DLD1 (cell line): ENCODE measurements at regions not wholly inside any gene's neighbourhood (a gene's known extent, or its start where the extent isn't known, plus 50 kb on each side); places are given as distances from the start of the nearest gene placed in this dataset.
"Not testable (repeated sequence)": the region's sequence is repeated elsewhere in the genome, so short reads cannot be mapped to it uniquely, and the experiment has no call there.

Experiments
- in situ Hi-C: cut with HindIII; loops from 2 replicates; pipeline ENCODE4 v1.10.0; 2017; ENCODE audit warnings: low sequenced_read_pairs

GRCh38 chr14:101634202-101634849, 73.0 kb downstream of the DIO3 start:
- in situ Hi-C loops, result loop anchor here (25.0 kb wide), 1 partner anchor 972 kb away; no protein-coding TSS in a partner anchor

- in situ Hi-C loops, result loop anchor here (25.0 kb wide), 1 partner anchor 973 kb away; no protein-coding TSS in a partner anchor
These were observed 73.8 kb downstream of the DIO3 start for GRCh38 chr14:101634850-101635748.

- in situ Hi-C loops, result loop anchor here (25.0 kb wide), 1 partner anchor 974 kb away; no protein-coding TSS in a partner anchor
These were observed 74.7 kb downstream of the DIO3 start for GRCh38 chr14:101635749-101636560.

- in situ Hi-C loops, result loop anchor here (25.0 kb wide), 1 partner anchor 977 kb away; no protein-coding TSS in a partner anchor
These were observed 78.0 kb downstream of the DIO3 start for GRCh38 chr14:101639241-101639833.

- in situ Hi-C loops, result loop anchor here (10.0 to 25.0 kb wide), 2 partner anchors 139 to 981 kb away; no protein-coding TSS in a partner anchor
These were observed 82.4 kb downstream of the DIO3 start for GRCh38 chr14:101643651-101644050.

GRCh38 chr14:101654051-101654450, 92.8 kb downstream of the DIO3 start:
- in situ Hi-C loops, result no loop called here

GRCh38 chr14:101657372-101657771, 96.1 kb downstream of the DIO3 start:
- in situ Hi-C loops, result no loop called here

GRCh38 chr14:101665478-101666078, 95.9 kb upstream of the PPP2R5C start:
- in situ Hi-C loops, result no loop called here

GRCh38 chr14:101666264-101666663, 95.2 kb upstream of the PPP2R5C start:
- in situ Hi-C loops, result no loop called here

GRCh38 chr14:101669629-101670028, 91.9 kb upstream of the PPP2R5C start:
- in situ Hi-C loops, result no loop called here

GRCh38 chr14:101673873-101674272, 87.6 kb upstream of the PPP2R5C start:
- in situ Hi-C loops, result no loop called here

- in situ Hi-C loops, result not testable (repeated sequence)
These were observed 85.7 kb upstream of the PPP2R5C start for GRCh38 chr14:101675835-101676234.

- in situ Hi-C loops, result not testable (repeated sequence)
These were observed 83.6 kb upstream of the PPP2R5C start for GRCh38 chr14:101677912-101678327.

- in situ Hi-C loops, result no loop called here
These were observed 79.7 kb upstream of the PPP2R5C start for GRCh38 chr14:101681795-101682194.

GRCh38 chr14:101683365-101683764, 78.1 kb upstream of the PPP2R5C start:
- in situ Hi-C loops, result no loop called here

GRCh38 chr14:101687756-101688546, 73.6 kb upstream of the PPP2R5C start:
- in situ Hi-C loops, result no loop called here

- in situ Hi-C loops, result no loop called here
These were observed 72.4 kb upstream of the PPP2R5C start for GRCh38 chr14:101689039-101689501.

- in situ Hi-C loops, result not testable (repeated sequence)
These were observed 71.5 kb upstream of the PPP2R5C start for GRCh38 chr14:101689966-101690365.

GRCh38 chr14:101695659-101696058, 65.8 kb upstream of the PPP2R5C start:
- in situ Hi-C loops, result no loop called here
